ENCODE measurements at regions not wholly inside any gene's neighbourhood (a gene's known extent, or its start where the extent isn't known, plus 50 kb on each side); places are given as distances from the start of the nearest gene placed in this dataset.
"Not testable (repeated sequence)": the region's sequence is repeated elsewhere in the genome, so short reads cannot be mapped to it uniquely, and the experiment has no call there.

- no peaks in the 10 kb centered on the region for H3K4me1 ChIP-seq
- H3K4me3 ChIP-seq = no peak overlapping the region
- in situ Hi-C loops (cut with MboI; ENCODE audit: low sequenced_read_pairs) = no loop called here
- no peaks in the 10 kb centered on the region for H3K27me3 ChIP-seq (ENCODE audit: low read depth)
- no peaks in the 10 kb centered on the region for H3K9me3 ChIP-seq
- no peaks in the 10 kb centered on the region for H3K36me3 ChIP-seq (replicated peaks)
- DNase-seq (ENCODE audit: low spot score in 2 of 2) = no peak
These were observed 464.9 kb downstream of the EIPR1 start for GRCh38 chr2:2912731-2913130.

DNA sequence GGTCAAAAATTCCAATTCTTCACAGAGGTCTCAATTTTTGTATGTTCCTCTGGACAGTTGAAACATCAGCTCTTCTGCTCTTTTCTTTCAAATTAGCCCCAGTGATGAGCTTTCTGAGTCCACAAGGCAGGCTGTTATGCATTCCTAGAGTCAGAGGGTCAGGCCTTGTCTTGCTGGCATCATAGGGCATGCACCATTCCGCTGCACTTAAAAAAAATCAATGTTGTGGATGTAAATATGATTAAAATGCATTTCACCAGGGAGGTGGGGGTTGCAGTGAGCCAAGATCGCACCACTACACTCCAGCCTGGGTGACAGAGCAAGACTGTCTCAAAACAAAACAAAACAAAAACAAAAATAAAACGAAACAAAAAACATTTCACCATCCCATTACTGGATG lies 465.3 kb downstream of the EIPR1 start:
- in situ Hi-C loops (cut with MboI; ENCODE audit: low sequenced_read_pairs) = no loop called here
- H3K36me3 ChIP-seq (replicated peaks) = no peaks in the 10 kb centered on the region

GRCh38 chr2:2910259-2910658 lies 467.4 kb downstream of the EIPR1 start:
- no peaks in the 10 kb centered on the region for H3K4me1 ChIP-seq
- no peak overlapping the region for H3K4me3 ChIP-seq
- H3K27me3 ChIP-seq (ENCODE audit: low read depth) = no peaks in the 10 kb centered on the region
- in situ Hi-C loops (cut with MboI; ENCODE audit: low sequenced_read_pairs) = no loop called here
- H3K9me3 ChIP-seq = no peaks in the 10 kb centered on the region
- DNase-seq (ENCODE audit: low spot score in 2 of 2) = no peak
- H3K36me3 ChIP-seq (replicated peaks) = no peaks in the 10 kb centered on the region

More for the DNA sequence above, 465.3 kb downstream of the EIPR1 start:
- DNase-seq (ENCODE audit: low spot score in 2 of 2) = no peak
- no peaks in the 10 kb centered on the region for H3K4me1 ChIP-seq
- no peak overlapping the region for H3K4me3 ChIP-seq
- H3K27me3 ChIP-seq (ENCODE audit: low read depth) = no peaks in the 10 kb centered on the region
- no peaks in the 10 kb centered on the region for H3K9me3 ChIP-seq

- DNase-seq (ENCODE audit: low spot score in 2 of 2) = no peak
- in situ Hi-C loops (cut with MboI; ENCODE audit: low sequenced_read_pairs) = no loop called here
- H3K27me3 ChIP-seq (ENCODE audit: low read depth) = no peaks in the 10 kb centered on the region
- H3K36me3 ChIP-seq (replicated peaks) = no peaks in the 10 kb centered on the region
- no peaks in the 10 kb centered on the region for H3K4me1 ChIP-seq
- H3K9me3 ChIP-seq = no peaks in the 10 kb centered on the region
- H3K4me3 ChIP-seq = no peak overlapping the region
These were observed 468.3 kb downstream of the EIPR1 start for GRCh38 chr2:2909086-2910035.

DNA sequence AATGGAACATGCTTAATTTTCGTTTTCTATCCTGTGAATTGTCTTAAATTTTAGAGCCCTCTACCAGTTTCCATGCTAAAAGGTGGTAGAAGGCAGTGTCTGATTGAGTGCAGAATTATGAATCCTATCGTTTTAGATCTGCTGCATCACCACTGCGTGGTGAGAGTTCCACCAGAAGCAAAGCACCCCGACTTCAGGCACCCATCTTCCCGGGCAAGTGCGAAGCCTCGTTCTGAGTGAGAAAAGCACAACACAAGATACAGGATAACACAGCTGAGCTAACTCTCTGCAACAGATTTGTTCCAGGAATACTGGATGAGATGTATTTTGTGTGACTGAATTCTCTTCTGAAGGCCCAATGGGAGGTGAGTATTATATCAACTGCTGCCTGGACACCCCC lies 471.5 kb downstream of the EIPR1 start:
- no peaks in the 10 kb centered on the region for H3K36me3 ChIP-seq (replicated peaks)
- in situ Hi-C loops (cut with MboI; ENCODE audit: low sequenced_read_pairs) = no loop called here
- no peak overlapping the region for H3K4me3 ChIP-seq
- H3K9me3 ChIP-seq = no peaks in the 10 kb centered on the region
- no peaks in the 10 kb centered on the region for H3K4me1 ChIP-seq
- DNase-seq (ENCODE audit: low spot score in 2 of 2) = no peak
- H3K27me3 ChIP-seq (ENCODE audit: low read depth) = no peaks in the 10 kb centered on the region

- no peaks in the 10 kb centered on the region for H3K4me1 ChIP-seq
- H3K4me3 ChIP-seq = no peak overlapping the region
- in situ Hi-C loops (cut with MboI; ENCODE audit: low sequenced_read_pairs) = no loop called here
- H3K36me3 ChIP-seq (replicated peaks) = no peaks in the 10 kb centered on the region
- no peak for DNase-seq (ENCODE audit: low spot score in 2 of 2)
- no peaks in the 10 kb centered on the region for H3K27me3 ChIP-seq (ENCODE audit: low read depth)
- H3K9me3 ChIP-seq = no peaks in the 10 kb centered on the region
These were observed 472.8 kb downstream of the EIPR1 start for GRCh38 chr2:2904721-2905350.

DNA sequence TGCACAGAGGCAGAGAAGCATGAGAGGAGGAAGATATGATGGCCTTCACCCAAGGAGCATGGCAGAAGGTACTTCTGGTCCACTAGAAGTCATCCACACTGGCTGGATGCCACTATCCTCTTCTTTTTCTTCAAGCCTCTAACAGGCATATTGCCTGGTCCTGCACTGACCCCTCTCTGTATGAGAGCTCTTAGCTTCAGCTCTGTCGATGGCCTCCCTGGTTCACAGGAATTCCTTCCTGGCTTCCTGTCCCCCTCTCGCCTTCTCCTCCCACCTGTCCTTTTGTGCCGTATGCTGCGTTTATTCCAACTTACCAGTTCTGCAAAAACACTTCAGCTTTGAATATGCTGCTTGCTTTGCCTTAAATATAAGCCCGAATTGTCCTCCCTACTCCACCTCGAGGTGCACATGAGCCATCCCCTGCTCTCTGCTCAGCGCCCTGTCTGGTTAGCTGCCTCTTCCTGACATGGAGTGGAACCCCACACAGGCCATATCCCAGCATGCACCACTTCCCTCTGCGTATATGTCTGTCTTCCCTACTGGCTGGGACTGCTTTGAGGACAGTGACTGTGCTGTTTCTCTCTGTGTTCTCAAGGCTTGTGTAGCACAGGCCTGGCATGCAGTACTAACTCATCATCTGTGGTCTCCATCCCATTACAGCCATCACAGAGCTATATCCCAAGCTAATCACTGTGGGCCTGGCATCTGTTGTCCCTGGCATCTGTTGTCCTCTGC lies 474.9 kb downstream of the EIPR1 start:
- DNase-seq (ENCODE audit: low spot score in 2 of 2) = no peak
- Histone ChIP-seq H3K27me3 (ENCODE audit: low read depth) (no peaks in the 10 kb centered on the region), H3K4me3 (no peak overlapping the region), H3K9me3 (no peaks in the 10 kb centered on the region), H3K4me1 (no peaks in the 10 kb centered on the region), H3K36me3 (replicated peaks) (no peaks in the 10 kb centered on the region)
- in situ Hi-C loops (cut with MboI; ENCODE audit: low sequenced_read_pairs) = no loop called here

DNA sequence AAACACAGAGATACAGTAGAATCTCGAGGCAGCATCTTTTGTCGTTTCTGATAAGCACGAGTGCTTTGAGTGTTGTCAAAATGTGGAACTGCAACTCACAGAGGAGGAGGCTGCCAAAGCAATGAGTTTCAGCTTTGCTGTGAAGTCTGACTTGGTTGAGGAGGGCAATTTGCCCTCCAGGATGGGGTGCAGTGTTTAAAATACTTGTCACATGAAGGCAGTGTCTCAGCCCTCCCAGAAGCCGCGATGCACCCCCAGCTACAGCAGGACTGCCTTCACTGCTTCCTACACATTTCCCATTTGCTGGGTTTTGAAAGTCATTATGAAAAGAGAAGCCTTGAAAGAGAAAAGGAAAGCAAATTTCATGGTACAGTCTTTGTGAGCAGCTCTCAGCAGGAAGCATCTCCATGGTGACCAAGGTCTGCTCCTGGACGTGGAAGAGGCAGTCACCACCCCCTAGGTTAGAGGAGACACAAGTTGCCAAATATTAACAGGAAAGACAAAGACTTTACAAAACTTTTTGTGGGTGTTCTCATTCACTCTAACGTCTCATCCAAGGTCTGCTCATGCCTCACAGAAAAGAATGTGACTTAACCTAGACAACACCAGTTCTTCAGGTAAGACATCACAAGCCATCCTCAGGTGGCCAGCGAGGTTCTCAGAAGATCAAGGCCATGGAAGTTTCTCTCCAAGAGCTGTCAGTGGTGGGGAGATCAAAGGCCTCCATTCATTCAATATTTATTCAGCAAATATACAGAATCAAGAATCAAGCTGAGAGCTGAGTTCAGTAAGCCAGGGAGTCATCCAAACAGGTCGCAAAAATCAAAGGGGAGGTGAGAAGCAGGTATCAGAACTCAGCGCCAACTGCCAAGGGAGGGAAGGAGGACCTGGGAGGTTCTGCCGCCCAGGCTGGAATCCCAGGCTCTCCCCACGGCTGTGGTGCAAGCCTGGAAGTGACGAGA lies 476.0 kb downstream of the EIPR1 start:
- Histone ChIP-seq H3K4me1 (no peaks in the 10 kb centered on the region), H3K27me3 (ENCODE audit: low read depth) (no peaks in the 10 kb centered on the region), H3K4me3 (no peak overlapping the region), H3K9me3 (no peaks in the 10 kb centered on the region), H3K36me3 (replicated peaks) (no peaks in the 10 kb centered on the region)
- in situ Hi-C loops (cut with MboI; ENCODE audit: low sequenced_read_pairs) = no loop called here
- no peak for DNase-seq (ENCODE audit: low spot score in 2 of 2)

DNA sequence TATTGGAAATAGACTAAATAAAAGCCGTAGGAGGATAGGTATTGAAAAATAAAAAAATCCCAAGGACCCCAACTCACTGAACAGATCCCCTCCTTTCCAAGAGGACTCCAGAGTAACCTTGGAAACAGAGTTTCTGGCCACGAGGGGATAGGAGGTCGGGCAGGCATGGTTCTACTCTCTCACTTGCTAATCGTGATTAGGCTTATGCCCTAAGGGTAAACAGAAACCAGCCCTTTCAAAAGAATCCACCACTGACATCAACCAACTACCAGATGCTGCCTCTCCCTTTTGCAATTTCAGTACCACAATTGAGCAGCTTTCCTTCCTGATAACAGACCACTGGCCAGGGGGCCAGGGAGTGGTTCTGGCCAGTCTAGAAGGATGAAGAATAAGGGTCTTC lies 477.8 kb downstream of the EIPR1 start:
- no peak for DNase-seq (ENCODE audit: low spot score in 2 of 2)
- no peaks in the 10 kb centered on the region for H3K36me3 ChIP-seq (replicated peaks)
- H3K4me3 ChIP-seq = no peak overlapping the region
- H3K27me3 ChIP-seq (ENCODE audit: low read depth) = no peaks in the 10 kb centered on the region
- H3K9me3 ChIP-seq = no peaks in the 10 kb centered on the region
- no peaks in the 10 kb centered on the region for H3K4me1 ChIP-seq
- in situ Hi-C loops (cut with MboI; ENCODE audit: low sequenced_read_pairs) = no loop called here

GRCh38 chr2:2898744-2899143 lies 478.9 kb downstream of the EIPR1 start:
- no peak for DNase-seq (ENCODE audit: low spot score in 2 of 2)
- no peak overlapping the region for H3K4me3 ChIP-seq
- in situ Hi-C loops (cut with MboI; ENCODE audit: low sequenced_read_pairs) = no loop called here
- H3K9me3 ChIP-seq = no peaks in the 10 kb centered on the region
- no peaks in the 10 kb centered on the region for H3K4me1 ChIP-seq
- H3K36me3 ChIP-seq (replicated peaks) = no peaks in the 10 kb centered on the region
- no peaks in the 10 kb centered on the region for H3K27me3 ChIP-seq (ENCODE audit: low read depth)

DNA sequence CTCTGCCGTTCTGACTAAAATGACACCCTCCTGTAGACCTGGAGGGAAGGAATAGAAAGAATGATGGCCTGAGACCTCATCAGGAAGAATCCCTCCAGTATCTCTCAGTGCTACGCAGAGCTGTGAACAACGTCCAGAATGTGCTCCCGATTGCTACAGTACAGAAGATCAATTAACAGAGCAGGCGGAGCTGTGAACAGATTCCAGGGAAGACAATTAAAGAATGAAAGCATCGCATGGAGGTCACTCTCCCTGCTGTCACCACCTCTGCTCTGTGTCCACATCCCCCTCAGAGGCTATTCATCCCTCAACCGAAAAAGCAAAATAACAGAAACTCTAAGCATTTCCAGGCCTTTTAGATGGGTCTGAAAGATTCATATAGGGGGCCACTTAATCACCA lies 481.0 kb downstream of the EIPR1 start:
- no peak for DNase-seq (ENCODE audit: low spot score in 2 of 2)
- no peaks in the 10 kb centered on the region for H3K4me1 ChIP-seq
- H3K9me3 ChIP-seq = no peaks in the 10 kb centered on the region
- no peak overlapping the region for H3K4me3 ChIP-seq
- H3K27me3 ChIP-seq (ENCODE audit: low read depth) = no peaks in the 10 kb centered on the region
- H3K36me3 ChIP-seq (replicated peaks) = no peaks in the 10 kb centered on the region
- in situ Hi-C loops (cut with MboI; ENCODE audit: low sequenced_read_pairs) = no loop called here

DNA sequence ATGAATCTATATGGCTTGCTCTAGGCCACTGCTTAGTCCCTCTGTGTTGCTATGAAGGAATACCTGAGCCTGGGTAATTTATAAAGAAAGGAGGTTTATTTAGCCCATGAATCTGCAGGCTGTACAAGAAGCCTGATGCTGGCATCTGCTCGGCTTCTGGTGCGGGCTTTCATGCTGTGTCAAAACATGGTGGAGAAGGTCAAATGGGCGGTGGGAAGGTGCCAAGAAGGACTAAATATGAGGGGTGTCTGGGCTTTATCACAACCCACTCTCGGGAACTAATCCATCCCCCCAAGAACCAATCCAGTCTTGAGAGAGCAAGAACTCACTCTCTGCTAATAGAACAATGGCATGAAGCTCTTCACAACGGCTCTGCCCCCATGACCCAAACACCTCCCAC lies 481.6 kb downstream of the EIPR1 start:
- H3K9me3 ChIP-seq = no peaks in the 10 kb centered on the region
- H3K36me3 ChIP-seq (replicated peaks) = no peaks in the 10 kb centered on the region
- no peak overlapping the region for H3K4me3 ChIP-seq
- in situ Hi-C loops (cut with MboI; ENCODE audit: low sequenced_read_pairs) = no loop called here
- no peaks in the 10 kb centered on the region for H3K27me3 ChIP-seq (ENCODE audit: low read depth)
- no peaks in the 10 kb centered on the region for H3K4me1 ChIP-seq
- DNase-seq (ENCODE audit: low spot score in 2 of 2) = no peak

- DNase-seq (ENCODE audit: low spot score in 2 of 2); H3K4me3 ChIP-seq; H3K9me3 ChIP-seq; in situ Hi-C loops (cut with MboI; ENCODE audit: low sequenced_read_pairs); H3K4me1 ChIP-seq; H3K27me3 ChIP-seq (ENCODE audit: low read depth); H3K36me3 ChIP-seq (replicated peaks): not testable (repeated sequence)
These were observed 483.6 kb downstream of the EIPR1 start for GRCh38 chr2:2894011-2894410.
